ENCODE measurements at regions not wholly inside any gene's neighbourhood (a gene's known extent, or its start where the extent isn't known, plus 50 kb on each side); places are given as distances from the start of the nearest gene placed in this dataset.

DNA sequence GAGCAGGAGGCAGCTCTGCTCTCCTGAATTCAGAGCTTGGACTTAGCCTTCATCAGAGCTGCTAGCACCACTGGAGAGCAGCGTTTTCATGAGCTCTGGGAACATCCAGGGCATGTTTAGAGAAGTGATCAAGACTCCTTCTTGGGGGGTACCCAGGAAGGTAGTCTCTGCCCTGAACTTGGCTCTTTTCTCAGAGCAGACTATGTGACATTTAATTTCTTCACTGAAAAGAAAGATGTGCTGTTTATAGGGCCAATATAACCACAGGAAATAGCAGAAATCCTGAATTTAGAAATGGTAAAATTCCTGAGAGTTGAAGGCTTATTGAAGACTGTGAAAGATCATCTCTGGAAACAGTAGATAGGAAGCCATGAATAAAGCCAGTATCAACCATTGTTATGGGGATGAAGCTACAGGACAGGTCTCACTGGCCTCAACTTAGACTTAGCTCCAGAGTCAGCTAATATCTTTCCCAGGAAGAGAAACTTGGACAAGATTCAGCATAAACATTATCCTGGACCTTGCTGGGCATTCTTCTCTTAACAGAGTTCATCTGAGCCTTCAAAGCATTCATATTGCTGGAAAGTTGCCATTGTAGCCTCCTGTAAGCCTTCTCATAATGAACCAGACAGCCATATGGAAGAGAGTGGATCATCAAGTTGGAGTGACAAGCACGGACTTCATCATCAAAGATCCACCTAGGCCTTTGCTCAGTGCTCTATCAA, 386.6 kb upstream of the THBS1 start:
- DNase-seq (no peak), ATAC-seq (no peak)
- Mint-ChIP-seq H3K4me1 (ENCODE audit: low read depth) (no peaks in the 10 kb centered on the region), H3K9me3 (ENCODE audit: insufficient read depth) (no peaks in the 10 kb centered on the region), H3K27me3 (ENCODE audit: low read depth) (peaks cover 12% of the 10 kb centered on the region), H3K4me3 (no peak overlapping the region), H3K36me3 (ENCODE audit: low read depth) (no peaks in the 10 kb centered on the region), H3K27ac (no peak overlapping the region)
- POLR2A ChIA-PET = no interaction called here
- CTCF ChIA-PET = no interaction called here

DNA sequence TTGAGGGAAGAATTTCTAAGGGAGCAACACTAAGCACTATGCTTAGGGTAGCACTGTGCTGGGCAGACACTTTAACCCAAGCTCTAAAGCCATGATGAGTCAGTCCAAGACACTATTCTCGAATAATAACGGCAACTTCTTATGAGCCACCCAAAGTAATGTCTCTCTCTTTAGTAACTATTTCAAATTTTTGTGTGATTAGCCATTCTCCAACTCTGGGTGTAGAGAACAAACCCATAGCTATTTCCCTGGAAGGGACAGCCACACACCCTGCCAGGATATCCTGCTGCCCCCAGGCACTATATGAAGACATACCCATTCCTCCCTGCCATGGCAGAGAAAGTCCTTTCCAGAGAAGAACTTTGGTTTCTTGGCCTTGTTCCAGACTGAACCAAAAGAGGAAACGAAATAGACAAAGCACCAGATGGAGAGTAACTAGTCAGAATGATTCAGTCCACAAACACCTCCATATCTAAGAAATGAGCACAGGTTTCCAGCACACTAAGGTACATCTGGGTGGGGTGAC, 384.9 kb upstream of the THBS1 start:
- no peak overlapping the region for H3K27ac Mint-ChIP-seq
- DNase-seq (no peak), ATAC-seq (no peak)
- no peaks in the 10 kb centered on the region for H3K4me1 Mint-ChIP-seq (ENCODE audit: low read depth)
- no peaks in the 10 kb centered on the region for H3K9me3 Mint-ChIP-seq (ENCODE audit: insufficient read depth)
- H3K27me3 Mint-ChIP-seq (ENCODE audit: low read depth) = peaks cover 9% of the 10 kb centered on the region
- CTCF ChIA-PET = interaction anchor here (0.7 kb wide), 1 partner anchor 1577 kb away, joined by 3 read pairs; no protein-coding TSS in a partner anchor
- no peak overlapping the region for H3K4me3 Mint-ChIP-seq
- no peaks in the 10 kb centered on the region for H3K36me3 Mint-ChIP-seq (ENCODE audit: low read depth)
- POLR2A ChIA-PET = no interaction called here

DNA sequence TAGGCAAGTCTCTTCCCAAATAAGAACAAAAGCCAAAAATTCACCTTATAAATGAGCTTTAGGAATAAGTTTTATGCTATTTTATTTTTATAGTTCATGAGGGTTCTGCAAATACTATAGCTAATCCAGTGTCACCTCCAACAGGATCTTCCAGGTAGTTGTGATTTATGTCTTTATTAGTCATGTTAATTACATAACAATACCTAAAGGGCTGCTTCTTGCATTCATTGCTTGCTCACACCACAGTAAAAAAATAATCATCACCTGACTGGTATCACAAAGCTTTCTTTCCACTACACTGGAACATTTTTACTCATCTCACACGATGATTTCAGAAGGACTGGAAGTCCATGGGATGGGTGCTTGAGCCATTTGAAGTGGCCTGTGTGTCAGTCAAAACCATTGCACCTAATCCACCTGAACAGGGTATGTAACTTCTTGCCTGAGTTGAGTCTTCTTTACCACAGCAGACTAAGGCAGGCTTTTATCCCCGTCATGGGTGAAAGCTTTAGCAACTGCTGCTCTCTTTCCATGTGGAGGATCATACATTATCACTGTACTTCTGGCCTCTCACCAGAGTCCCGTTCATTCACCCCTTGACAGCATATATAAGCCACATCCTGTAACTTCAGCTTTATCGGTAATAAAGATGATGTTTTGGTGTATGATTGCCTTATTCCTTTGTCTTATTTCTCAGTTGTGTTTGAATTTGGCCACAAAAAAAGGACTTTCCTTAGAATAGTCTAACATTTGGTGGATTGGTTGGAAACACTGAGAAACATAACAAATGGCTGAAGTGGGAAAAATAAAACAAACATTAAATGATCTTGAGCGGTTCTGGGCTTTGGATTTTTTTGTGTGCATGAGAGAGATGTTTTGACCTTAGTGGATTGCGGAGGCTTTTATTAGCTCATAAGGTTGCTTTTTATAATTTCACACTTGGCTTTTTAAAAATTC, 382.6 kb upstream of the THBS1 start:
- DNase-seq (no peak), ATAC-seq (no peak)
- no peak overlapping the region for H3K27ac Mint-ChIP-seq
- H3K4me1 Mint-ChIP-seq (ENCODE audit: low read depth) = no peaks in the 10 kb centered on the region
- no peaks in the 10 kb centered on the region for H3K36me3 Mint-ChIP-seq (ENCODE audit: low read depth)
- CTCF ChIA-PET = interaction anchor here (1.1 kb wide), 1 partner anchor 381 kb away, joined by 3 read pairs; no protein-coding TSS in a partner anchor
- H3K9me3 Mint-ChIP-seq (ENCODE audit: insufficient read depth) = no peaks in the 10 kb centered on the region
- POLR2A ChIA-PET = no interaction called here
- H3K27me3 Mint-ChIP-seq (ENCODE audit: low read depth) = peaks cover 12% of the 10 kb centered on the region
- H3K4me3 Mint-ChIP-seq = no peak overlapping the region

DNA sequence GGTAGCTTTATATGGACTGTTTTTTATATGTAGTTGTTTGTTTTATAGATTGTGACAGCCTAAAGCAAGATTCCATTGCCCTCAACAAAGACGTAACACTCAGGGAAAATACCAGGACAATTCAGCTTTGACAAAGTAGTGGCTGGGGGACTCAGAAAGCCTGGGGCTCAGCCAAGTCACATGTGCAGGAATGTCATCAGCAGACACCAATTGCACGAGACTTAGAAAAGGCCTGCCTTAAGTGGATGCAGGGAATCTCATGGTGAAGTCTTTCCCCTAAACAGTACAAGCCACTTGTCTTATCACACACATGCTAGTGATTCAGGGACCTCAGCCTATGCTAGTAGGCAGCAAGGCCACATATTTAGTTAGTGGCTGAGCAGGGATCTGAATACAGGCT, 381.8 kb upstream of the THBS1 start:
- ChIA-PET POLR2A (no interaction called here), CTCF (no interaction called here)
- ATAC-seq (no peak), DNase-seq (no peak)
- no peaks in the 10 kb centered on the region for H3K9me3 Mint-ChIP-seq (ENCODE audit: insufficient read depth)
- no peak overlapping the region for H3K4me3 Mint-ChIP-seq
- no peaks in the 10 kb centered on the region for H3K4me1 Mint-ChIP-seq (ENCODE audit: low read depth)
- no peak overlapping the region for H3K27ac Mint-ChIP-seq
- H3K27me3 Mint-ChIP-seq (ENCODE audit: low read depth) = peaks cover 9% of the 10 kb centered on the region
- H3K36me3 Mint-ChIP-seq (ENCODE audit: low read depth) = no peaks in the 10 kb centered on the region

DNA sequence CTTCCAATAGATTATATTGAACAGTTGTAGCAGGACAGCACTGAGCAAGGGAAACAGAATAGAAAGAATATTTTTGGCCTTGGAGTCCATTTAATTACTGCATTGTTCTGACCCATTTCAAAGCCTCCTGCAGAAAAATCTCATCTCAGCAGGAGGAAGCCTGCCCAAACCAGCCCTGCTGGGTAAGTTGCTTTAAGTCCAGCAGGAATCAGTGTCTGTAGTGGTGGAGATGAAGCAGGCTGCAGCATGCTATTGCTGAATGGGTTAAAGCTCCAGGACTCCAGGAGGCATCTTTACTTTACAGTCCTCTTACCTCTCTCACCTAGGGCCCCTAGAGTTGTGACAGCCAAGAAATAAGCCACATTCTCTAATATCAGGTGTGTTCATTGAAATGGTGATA, 380.3 kb upstream of the THBS1 start:
- Mint-ChIP-seq H3K4me1 (ENCODE audit: low read depth) (no peaks in the 10 kb centered on the region), H3K27me3 (ENCODE audit: low read depth) (peaks cover 13% of the 10 kb centered on the region), H3K36me3 (ENCODE audit: low read depth) (no peaks in the 10 kb centered on the region), H3K27ac (no peak overlapping the region), H3K4me3 (no peak overlapping the region), H3K9me3 (ENCODE audit: insufficient read depth) (no peaks in the 10 kb centered on the region)
- ChIA-PET POLR2A (no interaction called here), CTCF (no interaction called here)
- ATAC-seq (no peak), DNase-seq (no peak)

DNA sequence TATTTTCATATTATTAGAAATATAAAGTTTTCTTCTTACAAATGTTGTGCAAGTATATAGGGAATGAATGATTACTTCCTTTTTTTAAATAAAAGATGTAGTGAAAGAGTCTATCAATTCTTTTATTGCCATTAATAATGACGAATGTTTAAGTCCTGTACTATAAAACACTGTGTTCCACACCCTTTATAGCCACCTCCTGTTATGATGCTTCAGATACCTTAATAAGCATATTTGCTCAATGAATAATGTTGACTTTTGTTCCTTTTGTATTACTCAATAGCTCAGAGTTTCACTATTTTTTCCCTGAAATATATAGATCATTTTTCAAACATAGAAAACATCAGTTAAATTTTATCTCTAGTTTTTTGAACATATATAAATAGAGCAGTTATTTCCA, 378.2 kb upstream of the THBS1 start:
- CTCF ChIA-PET = no interaction called here
- no peaks in the 10 kb centered on the region for H3K9me3 Mint-ChIP-seq (ENCODE audit: insufficient read depth)
- no peak for DNase-seq
- H3K4me3 Mint-ChIP-seq = no peak overlapping the region
- POLR2A ChIA-PET = no interaction called here
- ATAC-seq = no peak
- no peaks in the 10 kb centered on the region for H3K36me3 Mint-ChIP-seq (ENCODE audit: low read depth)
- H3K4me1 Mint-ChIP-seq (ENCODE audit: low read depth) = no peaks in the 10 kb centered on the region
- peaks cover 15% of the 10 kb centered on the region for H3K27me3 Mint-ChIP-seq (ENCODE audit: low read depth)
- H3K27ac Mint-ChIP-seq = no peak overlapping the region

DNA sequence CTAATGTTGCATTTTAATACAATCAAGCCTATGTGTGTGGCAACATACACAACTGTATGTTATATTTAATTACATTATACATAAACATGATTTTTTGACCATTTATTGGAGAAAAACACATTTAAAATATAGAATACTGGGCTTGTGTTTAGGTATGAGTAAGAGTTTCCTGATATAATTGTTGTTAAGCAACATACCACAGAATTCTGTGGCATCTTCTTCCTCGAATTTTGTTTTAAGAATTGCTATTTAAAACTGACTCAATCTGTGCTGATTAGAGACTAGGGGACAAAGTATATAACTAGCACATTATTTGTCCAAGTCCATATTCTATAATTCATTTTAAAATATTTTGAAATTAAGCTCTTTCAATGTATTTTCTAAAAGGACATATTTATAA, 376.8 kb upstream of the THBS1 start:
- H3K4me1 Mint-ChIP-seq (ENCODE audit: low read depth) = no peaks in the 10 kb centered on the region
- H3K36me3 Mint-ChIP-seq (ENCODE audit: low read depth) = no peaks in the 10 kb centered on the region
- no peak for DNase-seq
- H3K9me3 Mint-ChIP-seq (ENCODE audit: insufficient read depth) = no peaks in the 10 kb centered on the region
- H3K4me3 Mint-ChIP-seq = no peak overlapping the region
- no peak for ATAC-seq
- CTCF ChIA-PET = interaction anchor here (1.1 kb wide), 1 partner anchor 20 kb away, joined by 3 read pairs; no protein-coding TSS in a partner anchor
- no peak overlapping the region for H3K27ac Mint-ChIP-seq
- POLR2A ChIA-PET = no interaction called here
- H3K27me3 Mint-ChIP-seq (ENCODE audit: low read depth) = peaks cover 13% of the 10 kb centered on the region

DNA sequence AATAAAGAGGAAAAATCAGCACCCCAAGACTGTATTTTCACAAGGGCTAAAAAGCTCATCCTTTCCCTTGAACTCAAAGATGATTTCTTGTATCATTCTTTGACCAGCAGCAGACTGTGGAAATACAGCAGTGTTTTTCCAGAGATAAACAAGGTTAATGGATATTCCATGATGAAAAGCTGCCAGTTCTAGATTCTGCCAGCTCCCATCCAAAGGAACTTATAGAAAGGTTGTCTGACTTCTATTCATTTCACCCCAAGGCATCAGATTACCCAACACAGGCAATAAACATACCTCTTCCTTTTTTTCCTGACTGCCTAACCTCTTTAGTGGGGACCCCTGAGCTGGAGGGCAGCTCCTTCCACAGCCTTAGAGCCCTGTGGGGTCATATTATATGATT, 375.8 kb upstream of the THBS1 start:
- ChIA-PET POLR2A (no interaction called here), CTCF (no interaction called here)
- Mint-ChIP-seq H3K36me3 (ENCODE audit: low read depth) (no peaks in the 10 kb centered on the region), H3K9me3 (ENCODE audit: insufficient read depth) (no peaks in the 10 kb centered on the region), H3K4me1 (ENCODE audit: low read depth) (no peaks in the 10 kb centered on the region), H3K27me3 (ENCODE audit: low read depth) (peaks cover 13% of the 10 kb centered on the region), H3K27ac (no peak overlapping the region), H3K4me3 (no peak overlapping the region)
- no peak for DNase-seq
- ATAC-seq = no peak

DNA sequence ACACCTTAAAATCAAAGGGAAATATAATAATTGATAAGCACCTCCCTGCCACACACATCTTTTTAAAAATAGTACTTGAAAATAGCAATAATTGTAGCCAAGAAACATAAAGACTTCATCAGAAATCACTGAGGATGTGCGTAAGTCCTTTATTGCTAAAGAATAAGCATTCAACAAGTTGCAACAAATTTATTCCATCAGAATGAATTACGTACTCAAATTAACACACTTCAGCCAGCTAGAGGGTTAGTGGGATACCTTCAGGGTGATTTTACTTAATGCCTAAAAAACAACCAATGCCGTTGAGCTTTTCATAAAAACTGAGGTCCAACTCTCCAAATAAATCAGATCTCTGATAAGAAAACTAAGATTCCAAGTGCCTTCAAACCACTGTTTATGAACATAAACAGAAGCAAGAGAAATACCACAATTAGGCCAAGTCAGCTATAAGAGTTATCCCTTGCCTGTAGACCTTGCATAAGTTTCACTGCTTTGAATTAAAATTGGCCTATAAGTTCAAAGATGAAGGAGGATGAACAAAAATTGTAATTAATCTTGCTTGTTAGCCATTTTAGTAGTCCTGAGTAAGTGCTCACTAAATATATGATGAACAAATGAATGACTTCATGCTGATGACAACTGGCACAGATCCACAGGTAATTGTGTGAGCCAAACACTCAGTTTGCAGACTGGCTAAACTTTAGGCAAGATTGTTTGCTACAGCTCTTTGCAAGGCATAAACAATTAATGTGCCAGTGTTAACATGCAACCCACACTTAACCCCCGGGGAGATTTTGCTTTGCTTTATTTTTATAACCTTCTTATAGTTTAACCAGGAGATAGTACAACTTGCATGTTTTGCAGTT, 375.1 kb upstream of the THBS1 start:
- H3K9me3 Mint-ChIP-seq (ENCODE audit: insufficient read depth) = no peaks in the 10 kb centered on the region
- peaks cover 13% of the 10 kb centered on the region for H3K27me3 Mint-ChIP-seq (ENCODE audit: low read depth)
- no peaks in the 10 kb centered on the region for H3K4me1 Mint-ChIP-seq (ENCODE audit: low read depth)
- H3K4me3 Mint-ChIP-seq = no peak overlapping the region
- ChIA-PET CTCF (no interaction called here), POLR2A (no interaction called here)
- no peak overlapping the region for H3K27ac Mint-ChIP-seq
- no peaks in the 10 kb centered on the region for H3K36me3 Mint-ChIP-seq (ENCODE audit: low read depth)
- ATAC-seq (no peak), DNase-seq (no peak)

DNA sequence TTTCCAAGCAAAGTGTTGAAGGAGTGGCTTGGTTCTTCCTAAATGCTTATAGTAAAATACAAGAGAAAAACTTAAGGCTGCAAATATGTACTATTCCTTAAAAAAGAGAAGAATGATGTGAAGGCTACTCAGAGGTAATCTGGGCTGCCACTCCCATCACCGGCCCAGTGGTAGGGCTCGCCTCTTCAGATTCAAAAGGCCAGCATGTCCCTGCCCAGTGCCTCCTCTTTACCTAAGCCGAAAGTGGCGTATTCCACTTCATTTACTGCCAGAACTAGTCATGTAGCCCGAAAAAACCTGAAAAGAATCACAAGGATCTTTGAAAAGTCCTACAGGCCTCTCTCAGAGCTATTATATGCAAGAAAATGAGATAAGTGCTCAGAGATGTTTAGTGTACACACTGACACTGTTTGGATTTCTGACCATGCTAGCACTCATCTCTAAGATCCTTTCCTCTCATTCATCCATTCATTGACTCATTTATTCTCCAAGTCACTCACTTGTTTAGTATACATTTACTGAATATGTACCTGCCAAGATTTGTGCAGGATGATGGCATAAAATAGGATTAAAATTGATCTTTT, 373.3 kb upstream of the THBS1 start:
- Mint-ChIP-seq H3K9me3 (ENCODE audit: insufficient read depth) (no peaks in the 10 kb centered on the region), H3K27ac (no peak overlapping the region), H3K36me3 (ENCODE audit: low read depth) (no peaks in the 10 kb centered on the region), H3K27me3 (ENCODE audit: low read depth) (peaks cover 11% of the 10 kb centered on the region), H3K4me1 (ENCODE audit: low read depth) (no peaks in the 10 kb centered on the region), H3K4me3 (no peak overlapping the region)
- POLR2A ChIA-PET = no interaction called here
- ATAC-seq = no peak
- CTCF ChIA-PET = no interaction called here
- DNase-seq = no peak

DNA sequence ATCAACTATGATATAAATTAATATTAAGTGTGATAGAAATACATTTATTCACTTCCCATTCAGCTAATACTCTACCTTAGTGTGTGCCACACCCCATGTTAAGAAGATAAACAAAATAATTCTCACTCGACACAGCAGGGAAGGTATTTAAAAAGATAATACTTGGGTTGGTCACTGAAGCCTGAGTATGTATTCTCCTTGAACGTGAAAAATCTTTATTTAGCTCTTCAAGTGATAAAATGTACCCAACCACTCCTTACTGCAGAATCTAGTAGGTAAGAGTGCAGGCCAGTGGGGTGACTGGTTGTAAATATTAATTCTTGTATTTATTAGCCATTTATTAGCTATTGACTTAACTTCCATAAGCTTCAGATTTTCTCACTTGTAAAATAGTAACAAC, 372.7 kb upstream of the THBS1 start:
- Mint-ChIP-seq H3K36me3 (ENCODE audit: low read depth) (no peaks in the 10 kb centered on the region), H3K4me1 (ENCODE audit: low read depth) (no peaks in the 10 kb centered on the region), H3K9me3 (ENCODE audit: insufficient read depth) (no peaks in the 10 kb centered on the region), H3K27ac (no peak overlapping the region), H3K27me3 (ENCODE audit: low read depth) (peaks cover 8% of the 10 kb centered on the region), H3K4me3 (no peak overlapping the region)
- ATAC-seq (no peak), DNase-seq (no peak)
- CTCF ChIA-PET = no interaction called here
- POLR2A ChIA-PET = interaction anchor here (0.8 kb wide), 1 partner anchor 182 kb away, joined by 3 read pairs; no protein-coding TSS in a partner anchor
